Activated CD4-positive, alpha-beta T cell treated with anti-CD3 and anti-CD28 coated beads for 36 hours (primary cell): ENCODE measurements at regions not wholly inside any gene's neighbourhood (a gene's known extent, or its start where the extent isn't known, plus 50 kb on each side); places are given as distances from the start of the nearest gene placed in this dataset.

Source experiments
- ATAC-seq: fragments of 200-7000 bp; cut with Tn5 transposase; one replicate; pipeline ENCODE4 v1.10.0; 2021; ENCODE audit warnings: mild to moderate bottlenecking, moderate library complexity
- CTCF ChIA-PET: fragments of 350-600 bp; sonication (Branson Sonifier 250); formaldehyde crosslinking; loops from one replicate; lab custom pipeline; 2021; ENCODE audit warnings: antibody characterized with exemption; lab: Charles Lee
- POLR2A ChIA-PET: fragments of 350-600 bp; sonication (Branson Sonifier 250); formaldehyde crosslinking; loops from one replicate; lab custom pipeline; 2021; ENCODE audit warnings: antibody characterized with exemption, inconsistent platforms; lab: Charles Lee
- DNase-seq: peaks from one replicate; pipeline ENCODE4 v3.0.0-alpha.2; 2020
- H3K27ac Mint-ChIP-seq: one replicate; pipeline ENCODE4 v1.8.0; 2021; ENCODE audit warnings: mixed read lengths
- H3K27me3 Mint-ChIP-seq: one replicate; pipeline ENCODE4 v1.8.0; 2021; ENCODE audit warnings: mixed read lengths
- H3K36me3 Mint-ChIP-seq: one replicate; pipeline ENCODE4 v1.8.0; 2021; ENCODE audit warnings: low read depth, mixed read lengths
- H3K4me1 Mint-ChIP-seq: one replicate; pipeline ENCODE4 v1.8.0; 2021; ENCODE audit warnings: mixed read lengths
- H3K4me3 Mint-ChIP-seq: one replicate; pipeline ENCODE4 v1.8.0; 2021; ENCODE audit warnings: mild to moderate bottlenecking, moderate library complexity, mixed read lengths
- H3K9me3 Mint-ChIP-seq: one replicate; pipeline ENCODE4 v1.8.0; 2021; ENCODE audit warnings: low read depth, mixed read lengths
- intact Hi-C, 2 experiments: fragments of 100-400 bp; cut with DNase I in 1 of 2; cut with micrococcal nuclease in 1 of 2; formaldehyde crosslinking; loops; one replicate each; pipeline versions ENCODE4 v1.14.2 to v1.15.1; 2022 to 2024; cut with DNase I, micrococcal nuclease

GRCh38 chr1:214209260-214209808 lies 71.6 kb upstream of the SMYD2 start:
- no peaks in the 10 kb centered on the region for H3K9me3 Mint-ChIP-seq
- H3K27me3 Mint-ChIP-seq = peaks cover 3% of the 10 kb centered on the region
- H3K4me3 Mint-ChIP-seq = no peak overlapping the region
- H3K36me3 Mint-ChIP-seq = no peaks in the 10 kb centered on the region
- DNase-seq = no peak
- H3K4me1 Mint-ChIP-seq = peaks cover 4% of the 10 kb centered on the region
- no peak for ATAC-seq
- no peak overlapping the region for H3K27ac Mint-ChIP-seq
- CTCF ChIA-PET = interaction anchor here (1.2 to 3.3 kb wide), 3 partner anchors 11 to 123 kb away, joined by 5 to 13 read pairs (median 6); no protein-coding TSS in a partner anchor
- intact Hi-C loops = no loop called here
- POLR2A ChIA-PET = no interaction called here

DNA sequence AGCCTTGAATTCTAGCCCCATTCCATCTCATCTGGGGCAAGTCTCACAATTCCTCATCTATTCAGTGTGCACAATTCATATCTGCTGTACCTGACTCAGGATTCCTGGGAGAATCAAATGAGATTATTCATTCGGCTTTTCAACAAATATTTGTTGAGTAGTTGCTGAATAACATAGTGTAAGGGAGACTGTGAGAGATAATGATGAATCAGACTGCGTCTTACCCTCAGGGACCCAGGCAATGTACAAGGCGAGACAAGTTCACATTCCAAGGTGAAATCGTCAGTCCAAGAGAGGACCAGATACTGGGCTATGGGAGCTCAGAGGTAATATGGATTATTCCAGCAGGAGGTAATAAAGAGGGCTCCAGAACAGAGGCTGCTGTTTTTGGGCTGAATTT lies 67.8 kb upstream of the SMYD2 start:
- no peaks in the 10 kb centered on the region for H3K9me3 Mint-ChIP-seq
- DNase-seq (no peak), ATAC-seq (no peak)
- H3K4me3 Mint-ChIP-seq = no peak overlapping the region
- ChIA-PET POLR2A (no interaction called here), CTCF (interaction anchor here (2.2 kb wide), 1 partner anchor 119 kb away, joined by 13 read pairs; no protein-coding TSS in a partner anchor)
- H3K27ac Mint-ChIP-seq = no peak overlapping the region
- intact Hi-C loops = loop anchor here (5.0 to 10.0 kb wide), 4 partner anchors 374 to 1314 kb away; no protein-coding TSS in a partner anchor
- no peaks in the 10 kb centered on the region for H3K36me3 Mint-ChIP-seq
- peaks cover 13% of the 10 kb centered on the region for H3K27me3 Mint-ChIP-seq
- H3K4me1 Mint-ChIP-seq = peaks cover 4% of the 10 kb centered on the region

DNA sequence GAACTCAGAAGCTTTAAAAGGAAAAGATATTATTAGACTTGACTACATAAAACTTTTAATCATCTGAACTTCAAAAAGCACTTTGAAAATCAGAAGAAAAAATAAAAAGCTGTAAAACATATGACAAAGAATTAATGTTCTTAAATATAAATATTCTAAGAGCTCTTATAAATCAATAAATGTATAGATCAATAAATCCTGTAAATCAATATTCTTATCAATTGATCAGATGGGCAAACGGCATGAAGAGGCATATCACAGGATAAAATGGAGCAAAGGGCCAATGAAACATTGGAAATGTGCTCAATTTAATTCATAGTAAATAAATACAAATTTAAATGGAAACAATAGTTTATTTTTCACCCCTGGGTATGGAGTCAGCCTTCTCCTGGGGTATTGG lies 66.1 kb upstream of the SMYD2 start:
- Mint-ChIP-seq H3K9me3 (no peaks in the 10 kb centered on the region), H3K27ac (no peak overlapping the region), H3K27me3 (peaks cover 20% of the 10 kb centered on the region), H3K4me1 (peaks cover 4% of the 10 kb centered on the region), H3K4me3 (no peak overlapping the region), H3K36me3 (no peaks in the 10 kb centered on the region)
- no peak for DNase-seq
- ChIA-PET POLR2A (no interaction called here), CTCF (interaction anchor here (0.7 to 4.1 kb wide), 13 partner anchors 10 to 413 kb away, joined by 3 to 98 read pairs (median 4); no protein-coding TSS in a partner anchor)
- intact Hi-C loops = loop anchor here (1.0 to 10.0 kb wide), 7 partner anchors 46 to 1312 kb away; no protein-coding TSS in a partner anchor
- no peak for ATAC-seq

DNA sequence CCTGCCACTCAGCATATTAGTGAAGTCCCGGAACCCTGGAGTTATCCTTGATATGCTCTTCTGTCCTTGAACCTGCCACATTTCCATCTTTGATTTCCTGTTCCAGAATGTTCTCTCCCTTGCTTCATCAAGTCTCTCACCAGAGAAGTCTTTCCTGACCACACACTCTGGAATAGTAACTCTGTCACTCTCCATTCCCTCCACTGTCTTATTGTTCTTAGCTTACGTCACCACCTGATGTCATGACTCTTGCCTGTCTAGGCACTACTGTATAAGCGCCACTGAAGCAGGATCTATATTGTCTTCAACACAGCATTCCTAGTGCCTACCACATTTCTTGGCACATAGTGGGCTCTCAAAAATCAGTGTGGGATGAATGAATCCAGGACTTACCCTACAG lies 65.4 kb upstream of the SMYD2 start:
- peaks cover 24% of the 10 kb centered on the region for H3K27me3 Mint-ChIP-seq
- DNase-seq (no peak), ATAC-seq (no peak)
- no peak overlapping the region for H3K27ac Mint-ChIP-seq
- intact Hi-C loops = loop anchor here (2.0 to 10.0 kb wide), 2 partner anchors 45 to 1309 kb away; no protein-coding TSS in a partner anchor
- peaks cover 4% of the 10 kb centered on the region for H3K4me1 Mint-ChIP-seq
- H3K9me3 Mint-ChIP-seq = no peaks in the 10 kb centered on the region
- ChIA-PET POLR2A (no interaction called here), CTCF (interaction anchor here (0.5 to 4.1 kb wide), 2 partner anchors 26 to 113 kb away, joined by 3 to 98 read pairs; no protein-coding TSS in a partner anchor)
- H3K36me3 Mint-ChIP-seq = no peaks in the 10 kb centered on the region
- no peak overlapping the region for H3K4me3 Mint-ChIP-seq

DNA sequence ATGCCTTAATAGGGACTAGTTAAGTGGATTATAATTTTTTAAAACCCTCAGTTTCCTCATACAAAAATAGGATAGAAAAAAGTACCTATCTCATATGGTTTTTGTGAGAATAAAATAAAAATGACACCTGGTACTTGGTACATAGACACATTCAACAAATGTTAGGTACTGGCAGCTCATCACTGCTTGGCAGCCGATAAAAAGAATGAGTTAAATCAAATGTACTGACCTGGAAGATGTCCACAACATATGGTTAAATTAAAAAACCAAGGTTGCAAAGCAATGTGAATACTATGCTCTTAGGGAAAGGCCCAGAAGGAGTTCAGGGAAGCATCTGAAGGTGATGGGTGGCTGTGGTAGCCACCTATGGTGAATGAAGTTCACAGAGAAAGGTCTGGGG lies 64.9 kb upstream of the SMYD2 start:
- no peak for ATAC-seq
- Mint-ChIP-seq H3K4me1 (peaks cover 4% of the 10 kb centered on the region), H3K27ac (no peak overlapping the region), H3K36me3 (no peaks in the 10 kb centered on the region), H3K27me3 (peaks cover 24% of the 10 kb centered on the region), H3K4me3 (no peak overlapping the region), H3K9me3 (no peaks in the 10 kb centered on the region)
- DNase-seq = no peak
- intact Hi-C loops = loop anchor here in 1 of 2 experiments (10.0 kb wide), 1 partner anchor 1309 kb away; no protein-coding TSS in a partner anchor
- POLR2A ChIA-PET = no interaction called here
- CTCF ChIA-PET = interaction anchor here (0.5 to 4.1 kb wide), 2 partner anchors 26 to 113 kb away, joined by 3 to 98 read pairs; no protein-coding TSS in a partner anchor

DNA sequence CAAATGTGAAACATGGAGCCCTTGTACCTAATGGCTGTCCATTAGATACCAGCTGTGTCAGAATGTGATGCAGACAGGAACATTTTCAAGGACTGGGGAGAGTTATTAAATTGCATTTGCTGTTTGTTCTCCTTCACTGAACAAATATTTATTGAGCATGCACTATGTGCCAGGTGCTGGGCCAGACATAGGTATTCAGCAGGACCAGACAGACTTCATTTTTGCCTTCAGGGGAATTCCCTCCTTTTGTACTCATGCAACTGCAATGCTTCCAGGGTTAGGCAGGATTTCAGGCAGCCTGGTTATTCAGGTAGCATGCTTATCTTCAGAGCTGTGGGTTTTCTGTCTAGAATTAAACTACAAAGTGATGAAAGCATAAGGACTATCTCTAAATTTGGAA lies 64.2 kb upstream of the SMYD2 start:
- peaks cover 4% of the 10 kb centered on the region for H3K4me1 Mint-ChIP-seq
- ATAC-seq (no peak), DNase-seq (no peak)
- H3K9me3 Mint-ChIP-seq = no peaks in the 10 kb centered on the region
- H3K27ac Mint-ChIP-seq = no peak overlapping the region
- ChIA-PET POLR2A (no interaction called here), CTCF (interaction anchor here (0.8 to 4.1 kb wide), 2 partner anchors 9 to 112 kb away, joined by 3 to 98 read pairs; no protein-coding TSS in a partner anchor)
- H3K4me3 Mint-ChIP-seq = no peak overlapping the region
- intact Hi-C loops = loop anchor here in 1 of 2 experiments (10.0 kb wide), 1 partner anchor 1308 kb away; no protein-coding TSS in a partner anchor
- H3K36me3 Mint-ChIP-seq = no peaks in the 10 kb centered on the region
- peaks cover 26% of the 10 kb centered on the region for H3K27me3 Mint-ChIP-seq

DNA sequence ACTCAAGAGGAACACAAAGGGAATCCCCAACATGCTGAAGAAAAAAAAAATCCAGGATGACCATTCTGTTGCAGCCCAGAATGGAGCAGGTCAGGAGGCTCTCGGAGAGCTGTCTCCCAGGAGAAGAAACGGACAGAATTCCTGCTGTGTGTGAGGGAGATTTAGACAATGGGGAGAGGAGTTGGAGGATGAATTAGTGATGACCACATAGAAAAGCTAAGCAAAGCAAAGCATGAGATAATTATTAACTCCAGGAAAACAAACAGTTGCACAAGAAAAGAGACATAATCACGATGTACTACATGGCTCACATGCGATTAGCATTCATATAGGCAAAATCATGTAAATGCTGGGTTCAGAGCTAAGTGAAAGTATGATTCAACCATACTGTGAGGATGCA lies 61.1 kb upstream of the SMYD2 start:
- intact Hi-C loops = loop anchor here in 1 of 2 experiments (10.0 kb wide), 1 partner anchor 1305 kb away; no protein-coding TSS in a partner anchor
- Mint-ChIP-seq H3K4me3 (no peak overlapping the region), H3K4me1 (no peaks in the 10 kb centered on the region), H3K36me3 (no peaks in the 10 kb centered on the region), H3K27me3 (peaks cover 34% of the 10 kb centered on the region), H3K9me3 (no peaks in the 10 kb centered on the region), H3K27ac (no peak overlapping the region)
- no peak for ATAC-seq
- ChIA-PET CTCF (interaction anchor here (1.5 to 1.8 kb wide), 2 partner anchors 11 to 113 kb away, joined by 4 to 6 read pairs; no protein-coding TSS in a partner anchor), POLR2A (no interaction called here)
- DNase-seq = no peak

- Mint-ChIP-seq H3K36me3 (no peaks in the 10 kb centered on the region), H3K4me3 (no peak overlapping the region), H3K4me1 (no peaks in the 10 kb centered on the region), H3K27me3 (peaks cover 29% of the 10 kb centered on the region), H3K9me3 (no peaks in the 10 kb centered on the region), H3K27ac (no peak overlapping the region)
- CTCF ChIA-PET = interaction anchor here (1.2 to 1.8 kb wide), 3 partner anchors 12 to 112 kb away, joined by 4 to 6 read pairs (median 5); no protein-coding TSS in a partner anchor
- DNase-seq = no peak
- no peak for ATAC-seq
- POLR2A ChIA-PET = no interaction called here
- intact Hi-C loops = no loop called here
These were observed 60.1 kb upstream of the SMYD2 start for GRCh38 chr1:214220891-214221290.

- no peak for ATAC-seq
These were observed 56.2 kb upstream of the SMYD2 start for GRCh38 chr1:214224611-214225354.

DNA sequence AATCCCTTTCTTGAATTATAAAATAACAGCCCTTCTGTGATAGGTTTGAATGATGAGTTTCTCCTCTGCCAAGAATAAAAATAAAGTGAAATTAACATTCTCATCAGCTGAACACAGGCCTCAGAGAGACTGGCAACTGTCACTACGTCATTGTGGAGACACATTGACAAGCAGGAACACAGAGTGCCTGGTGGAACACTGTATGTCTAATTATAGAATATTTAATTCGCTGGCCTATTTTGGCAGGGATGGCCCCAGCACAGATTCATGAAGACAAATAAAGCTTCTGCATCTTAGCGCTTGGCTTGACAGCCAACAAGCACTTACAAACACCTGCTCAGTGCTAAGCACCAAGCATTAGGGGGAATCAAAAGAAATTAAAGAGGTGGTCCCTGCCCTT lies 52.0 kb upstream of the SMYD2 start:
- DNase-seq (no peak), ATAC-seq (no peak)
- intact Hi-C loops = no loop called here
- no peak overlapping the region for H3K4me3 Mint-ChIP-seq
- H3K27ac Mint-ChIP-seq = no peak overlapping the region
- ChIA-PET POLR2A (no interaction called here), CTCF (interaction anchor here (1.1 kb wide), 1 partner anchor 103 kb away, joined by 5 read pairs; no protein-coding TSS in a partner anchor)
- no peaks in the 10 kb centered on the region for H3K9me3 Mint-ChIP-seq
- no peaks in the 10 kb centered on the region for H3K4me1 Mint-ChIP-seq
- peaks cover 18% of the 10 kb centered on the region for H3K27me3 Mint-ChIP-seq
- no peaks in the 10 kb centered on the region for H3K36me3 Mint-ChIP-seq

More at GRCh38 chr1:214224611-214225354, 56.2 kb upstream of the SMYD2 start:
- intact Hi-C loops = no loop called here
- no peak for DNase-seq
- Mint-ChIP-seq H3K4me3 (no peak overlapping the region), H3K27me3 (peaks cover 24% of the 10 kb centered on the region), H3K9me3 (no peaks in the 10 kb centered on the region), H3K36me3 (no peaks in the 10 kb centered on the region), H3K4me1 (no peaks in the 10 kb centered on the region), H3K27ac (no peak overlapping the region)
- ChIA-PET POLR2A (no interaction called here), CTCF (interaction anchor here (0.6 to 1.9 kb wide), 5 partner anchors 10 to 395 kb away, joined by 3 to 5 read pairs (median 3); no protein-coding TSS in a partner anchor)

- no peak overlapping the region for H3K27ac Mint-ChIP-seq
- POLR2A ChIA-PET = no interaction called here
- DNase-seq = no peak
- intact Hi-C loops = no loop called here
- H3K9me3 Mint-ChIP-seq = no peaks in the 10 kb centered on the region
- H3K4me1 Mint-ChIP-seq = no peaks in the 10 kb centered on the region
- CTCF ChIA-PET = interaction anchor here (1.1 kb wide), 1 partner anchor 102 kb away, joined by 5 read pairs; no protein-coding TSS in a partner anchor
- no peak for ATAC-seq
- no peak overlapping the region for H3K4me3 Mint-ChIP-seq
- no peaks in the 10 kb centered on the region for H3K36me3 Mint-ChIP-seq
- peaks cover 12% of the 10 kb centered on the region for H3K27me3 Mint-ChIP-seq
These were observed 51.2 kb upstream of the SMYD2 start for GRCh38 chr1:214229736-214230135.
